ENCODE measurements at regions not wholly inside any gene's neighbourhood (a gene's known extent, or its start where the extent isn't known, plus 50 kb on each side); places are given as distances from the start of the nearest gene placed in this dataset.
"Not testable (repeated sequence)": the region's sequence is repeated elsewhere in the genome, so short reads cannot be mapped to it uniquely, and the experiment has no call there.

GRCh38 chr7:32645255-32645654, 150.0 kb downstream of the AVL9 start:
- DNase-seq, result not testable (repeated sequence)

- DNase-seq, result no peak
These were observed 147.9 kb downstream of the AVL9 start for GRCh38 chr7:32643194-32643593.

- DNase-seq, result no peak
These were observed 143.8 kb downstream of the AVL9 start for GRCh38 chr7:32639122-32639521.

- not testable (repeated sequence) for DNase-seq
These were observed 143.3 kb downstream of the AVL9 start for GRCh38 chr7:32638479-32639121.
